H1 (cell line): ENCODE measurements at regions not wholly inside any gene's neighbourhood (a gene's known extent, or its start where the extent isn't known, plus 50 kb on each side); places are given as distances from the start of the nearest gene placed in this dataset.

Source experiments
- CTCF ChIA-PET: fragments of 300-600 bp; sonication (Branson Sonifier 250); formaldehyde crosslinking; loops from one replicate; lab custom pipeline; 2021; ENCODE audit not compliant: partially characterized antibody; lab: Charles Lee
- POLR2A ChIA-PET: fragments of 300-600 bp; sonication (Branson Sonifier 250); formaldehyde crosslinking; loops from one replicate; lab custom pipeline; 2021; ENCODE audit warnings: inconsistent platforms; ENCODE audit not compliant: partially characterized antibody; lab: Charles Lee
- DNase-seq, 2 experiments: peaks; one replicate each; pipeline versions ENCODE4 v3.0.0 to v3.0.0-alpha.2; 2010 to 2022; ENCODE audit warnings: low spot score in 2 of 2, low read depth in 1 of 2, mixed read lengths in 1 of 2
- FAIRE-seq: peaks from 2 replicates; lab custom pipeline; 2011; peaks lifted over from hg19 to GRCh38; lab: Jason Lieb, UNC
- H2AFZ ChIP-seq: 2 replicates; pipeline ENCODE4 v1.8.1; 2012; ENCODE audit warnings: low read length, inconsistent platforms
- H2AK5ac ChIP-seq: 2 replicates; pipeline ENCODE4 v1.6.1; 2013; ENCODE audit warnings: low read depth, low read length
- H2BK120ac ChIP-seq: replicated peaks from 2 replicates; pipeline ENCODE3; 2013; ENCODE audit warnings: low read depth, low read length, inconsistent platforms
- H2BK12ac ChIP-seq: 2 replicates; pipeline ENCODE4 v1.6.1; 2013; ENCODE audit warnings: low read depth, low read length
- H2BK15ac ChIP-seq: 2 replicates; pipeline ENCODE4 v1.6.1; 2013; ENCODE audit warnings: low read length
- H2BK20ac ChIP-seq: 2 replicates; pipeline ENCODE4 v1.6.1; 2013; ENCODE audit warnings: low read length
- H2BK5ac ChIP-seq: 2 replicates; pipeline ENCODE4 v1.6.1; 2013; ENCODE audit warnings: low read depth, low read length
- H3K14ac ChIP-seq: 2 replicates; pipeline ENCODE4 v1.6.1; 2013; ENCODE audit warnings: inconsistent platforms; ENCODE audit not compliant: insufficient read length
- H3K18ac ChIP-seq: 2 replicates; pipeline ENCODE4 v1.6.1; 2013; ENCODE audit warnings: low read length; ENCODE audit errors: extremely low read depth
- H3K23ac ChIP-seq: 2 replicates; pipeline ENCODE4 v1.6.1; 2013; ENCODE audit warnings: inconsistent platforms; ENCODE audit not compliant: insufficient read length
- H3K23me2 ChIP-seq: 2 replicates; pipeline ENCODE4 v1.6.1; 2013; ENCODE audit warnings: low read depth, low read length
- H3K27ac ChIP-seq: 2 replicates; pipeline ENCODE4 v1.6.1; 2011; ENCODE audit warnings: low read depth, low read length, inconsistent platforms
- H3K27me3 ChIP-seq, 4 experiments: replicated peaks in 1 of 4; 1 replicate in 1 of 4; 2 replicates in 3 of 4; pipeline versions ENCODE4 v1.6.1 to v1.8.1; 2011 to 2013; ENCODE audit warnings: low read length in 3 of 4, mild to moderate bottlenecking in 3 of 4, inconsistent platforms in 2 of 4, mixed read lengths in 2 of 4, moderate library complexity in 1 of 4; ENCODE audit not compliant: control insufficient read depth in 3 of 4, insufficient read depth in 3 of 4; ENCODE audit errors: extremely low read depth in 1 of 4
- H3K36me3 ChIP-seq, 4 experiments: 2 replicates each; pipeline versions ENCODE4 v1.6.1 to v1.8.1; 2011 to 2013; ENCODE audit warnings: mild to moderate bottlenecking in 4 of 4, low read length in 3 of 4, moderate library complexity in 2 of 4, control low read depth in 1 of 4, inconsistent platforms in 1 of 4; ENCODE audit not compliant: insufficient read depth in 4 of 4, control insufficient read depth in 2 of 4
- H3K4ac ChIP-seq: replicated peaks from 2 replicates; pipeline ENCODE3; 2013; ENCODE audit warnings: low read length, low read depth, mixed read lengths, inconsistent platforms; ENCODE audit not compliant: insufficient read length
- H3K4me1 ChIP-seq, 4 experiments: replicated peaks in 1 of 4; 1 replicate in 1 of 4; 2 replicates in 3 of 4; pipeline versions ENCODE4 v1.6.1 to v1.8.1; 2011 to 2013; ENCODE audit warnings: low read length in 3 of 4, inconsistent platforms in 2 of 4, mixed read lengths in 1 of 4; ENCODE audit not compliant: insufficient read depth in 4 of 4, control insufficient read depth in 3 of 4
- H3K4me2 ChIP-seq, 2 experiments: 2 replicates each; pipeline versions ENCODE4 v1.6.1 to v1.8.1; 2011 to 2013; ENCODE audit warnings: low read depth in 2 of 2, low read length in 2 of 2, control low read depth in 1 of 2, inconsistent platforms in 1 of 2, mild to moderate bottlenecking in 1 of 2; ENCODE audit not compliant: insufficient read depth in 1 of 2
- H3K4me3 ChIP-seq, 4 experiments: fragments of 200-600, 300-600 bp in 1 of 4; sonication (generic), shearing (Covaris generic), sonication (Bioruptor Twin) in 1 of 4; 2 replicates each; pipeline versions ENCODE4 v1.5.1 to v1.8.1; 2011 to 2016; ENCODE audit warnings: low read length in 4 of 4, low read depth in 3 of 4, control low read depth in 2 of 4, inconsistent platforms in 2 of 4, mild to moderate bottlenecking in 2 of 4, mixed read lengths in 1 of 4, moderate library complexity in 1 of 4; ENCODE audit not compliant: insufficient read depth in 2 of 4; ENCODE audit errors: extremely low read depth in 1 of 4
- H3K56ac ChIP-seq: replicated peaks from 2 replicates; pipeline ENCODE3; 2013; ENCODE audit warnings: low read depth, mild to moderate bottlenecking, mixed read lengths, low read length, inconsistent platforms; ENCODE audit not compliant: insufficient read length
- H3K79me1 ChIP-seq: 2 replicates; pipeline ENCODE4 v1.6.1; 2013; ENCODE audit warnings: low read depth, low read length, control low read depth
- H3K79me2 ChIP-seq, 2 experiments: 2 replicates each; pipeline versions ENCODE4 v1.6.1 to v1.8.1; 2012 to 2013; ENCODE audit warnings: low read length in 2 of 2, mild to moderate bottlenecking in 2 of 2, inconsistent platforms in 1 of 2; ENCODE audit not compliant: insufficient read depth in 2 of 2, control insufficient read depth in 1 of 2
- H3K9ac ChIP-seq, 4 experiments: replicated peaks in 1 of 4; 1 replicate in 1 of 4; 2 replicates in 3 of 4; pipeline versions ENCODE4 v1.6.1 to v1.8.1; 2011 to 2013; ENCODE audit warnings: low read depth in 3 of 4, low read length in 3 of 4, control low read depth in 2 of 4, mild to moderate bottlenecking in 2 of 4, moderate library complexity in 2 of 4, inconsistent platforms in 1 of 4; ENCODE audit errors: extremely low read depth in 1 of 4
- H3K9me3 ChIP-seq, 2 experiments: 2 replicates each; pipeline versions ENCODE4 v1.6.1 to v1.8.1; 2012 to 2013; ENCODE audit warnings: mild to moderate bottlenecking in 2 of 2, moderate library complexity in 2 of 2, control low read depth in 1 of 2, inconsistent platforms in 1 of 2, low read depth in 1 of 2, low read length in 1 of 2, mixed read lengths in 1 of 2; ENCODE audit not compliant: insufficient read depth in 2 of 2
- H4K20me1 ChIP-seq, 2 experiments: replicated peaks in 1 of 2; 2 replicates each; pipeline versions ENCODE3 to v1.8.1; 2011 to 2013; ENCODE audit warnings: inconsistent platforms in 2 of 2, low read length in 2 of 2, mild to moderate bottlenecking in 1 of 2; ENCODE audit not compliant: insufficient read depth in 2 of 2, control insufficient read depth in 1 of 2
- H4K5ac ChIP-seq: 2 replicates; pipeline ENCODE4 v1.6.1; 2013; ENCODE audit warnings: low read length, low read depth, mixed read lengths, inconsistent platforms; ENCODE audit not compliant: insufficient read length
- H4K8ac ChIP-seq: 2 replicates; pipeline ENCODE4 v1.8.0; 2013; ENCODE audit warnings: mild to moderate bottlenecking, moderate library complexity, low read length, inconsistent platforms; ENCODE audit not compliant: insufficient read depth; ENCODE audit errors: extremely low read depth
- H4K91ac ChIP-seq: replicated peaks from 2 replicates; pipeline ENCODE3; 2013; ENCODE audit warnings: low read length, mixed read lengths, inconsistent platforms; ENCODE audit not compliant: insufficient read length
- ATF3 ChIP-seq: IDR thresholded peaks from 2 replicates; pipeline ENCODE4 v1.6.1; 2011; ENCODE audit warnings: low read depth, mild to moderate bottlenecking, low read length; ENCODE audit not compliant: insufficient read depth
- E2F6 ChIP-seq: IDR thresholded peaks from 2 replicates; pipeline ENCODE4 v1.6.1; 2012; ENCODE audit warnings: inconsistent platforms
- EZH2 ChIP-seq: fragments of 200-600 bp; sonication (generic); IDR thresholded peaks from 2 replicates; pipeline ENCODE4 v1.7.1; 2012; ENCODE audit warnings: low read depth, mild to moderate bottlenecking, moderate library complexity, low read length, inconsistent platforms; ENCODE audit not compliant: severe bottlenecking
- POLR2AphosphoS5 ChIP-seq: IDR thresholded peaks from 2 replicates; pipeline ENCODE4 v1.6.1; 2011; ENCODE audit warnings: low read depth, low read length
- WGBS, 2 experiments: shearing (Covaris generic) in 1 of 2; methylation state at CpG; one replicate each; pipeline versions ENCODE4 v1.1.6 to v1.1.7; 2013 to 2015; ENCODE audit warnings: low lambda C conversion rate in 2 of 2, mixed read lengths in 2 of 2, inconsistent platforms in 1 of 2, low coverage in 1 of 2, missing lambda C conversion rate in 1 of 2; ENCODE audit not compliant: insufficient replicate concordance in 2 of 2, insufficient coverage in 1 of 2, insufficient read length in 1 of 2; ENCODE audit errors: extremely low coverage in 1 of 2, missing lambda C conversion rate in 1 of 2; 5-methylcytosine and 5-hydroxymethylcytosine counted together

GRCh38 chr11:38510041-38510440, 1912.0 kb upstream of the RAG2 start:
- ChIA-PET POLR2A (no interaction called here), CTCF (no interaction called here)
- no peak overlapping the region for H3K4me2 ChIP-seq
- WGBS, 2 experiments: 94% methylated on average over 2 of the region's 2 CpGs; no CpG with 5 or more reads in 1 of the 2 experiments
- H2AK5ac ChIP-seq: no peak overlapping the region
- no peak overlapping the region for H3K27ac ChIP-seq
- H2BK5ac ChIP-seq: no peak overlapping the region
- H4K8ac ChIP-seq: no peak overlapping the region
- H4K5ac ChIP-seq: no peak overlapping the region
- FAIRE-seq (no peak), DNase-seq (no peak)
- no peak overlapping the region for H2BK20ac ChIP-seq
- H3K79me1 ChIP-seq: no peaks in the 10 kb centered on the region
- no peak overlapping the region for H3K9ac ChIP-seq
- no peak overlapping the region for H3K56ac ChIP-seq
- H3K14ac ChIP-seq: no peak overlapping the region
- no peak overlapping the region for H3K23ac ChIP-seq
- TF ChIP-seq E2F6: no peak
- TF ChIP-seq POLR2AphosphoS5: no peak
- TF ChIP-seq ATF3: no peak
- TF ChIP-seq EZH2: no peak
- no peak overlapping the region for H4K91ac ChIP-seq
- no peak overlapping the region for H2BK15ac ChIP-seq
- no peaks in the 10 kb centered on the region for H3K9me3 ChIP-seq
- H3K4me1 ChIP-seq: no peaks in the 10 kb centered on the region
- no peaks in the 10 kb centered on the region for H3K27me3 ChIP-seq
- H3K18ac ChIP-seq: no peak overlapping the region
- no peaks in the 10 kb centered on the region for H3K79me2 ChIP-seq
- no peaks in the 10 kb centered on the region for H4K20me1 ChIP-seq
- H3K36me3 ChIP-seq: no peaks in the 10 kb centered on the region
- no peak overlapping the region for H3K4ac ChIP-seq
- H2BK120ac ChIP-seq: no peak overlapping the region
- no peaks in the 10 kb centered on the region for H3K23me2 ChIP-seq
- peak overlapping the region; percentile 56; the same call in 1 of the 2 replicates for H2AFZ ChIP-seq
- no peak overlapping the region for H2BK12ac ChIP-seq
- no peak overlapping the region for H3K4me3 ChIP-seq
